ENCODE measurements at regions not wholly inside any gene's neighbourhood (a gene's known extent, or its start where the extent isn't known, plus 50 kb on each side); places are given as distances from the start of the nearest gene placed in this dataset.
A peak's percentile ranks its signal among the peaks of the same experiment; 100 is the strongest.

GRCh38 chrX:55159551-55159950 is 60.6 kb upstream of the PAGE5 start:
- TF ChIP-seq EZH2phosphoT487 (conservative IDR thresholded peaks at IDR 0.05; ENCODE audit: low read length) (no peak), CTCF (IDR thresholded peaks at IDR 0.05; ENCODE audit: insufficient read depth, low read length, poor library complexity, severe bottlenecking) (no peak)
- peak overlapping the region; percentile 75; the same call in 1 of the 2 replicates for H3K9ac ChIP-seq (ENCODE audit: low read length)
- H3K27me3 ChIP-seq (ENCODE audit: low read length) = no peaks in the 10 kb centered on the region
- H3K36me3 ChIP-seq (ENCODE audit: low read length) = no peaks in the 10 kb centered on the region
- no peaks in the 10 kb centered on the region for H3K79me2 ChIP-seq (ENCODE audit: insufficient read depth, low read length)
- H3F3A ChIP-seq (ENCODE audit: insufficient read depth) = peaks cover 7% of the 10 kb centered on the region; the same call in 1 of the 2 replicates
- H3K27ac ChIP-seq (ENCODE audit: low read depth, low read length) = 0 out of 2 replicates have a peak overlapping the region, but pooled peaks have one; percentile 89
- H4K20me1 ChIP-seq (ENCODE audit: low read depth, low read length) = no peaks in the 10 kb centered on the region
- H2AFZ ChIP-seq (ENCODE audit: low read depth, low read length, severe bottlenecking) = peak overlapping the region; percentile 68
- peak overlapping the region; percentile 93 for H3K4me2 ChIP-seq (ENCODE audit: low read depth, low read length, poor library complexity, severe bottlenecking)
- no peaks in the 10 kb centered on the region for H3K9me3 ChIP-seq (ENCODE audit: insufficient read depth, low read length)
- H3K4me3 ChIP-seq (ENCODE audit: insufficient read depth, low read length, poor library complexity, severe bottlenecking) = peak overlapping the region; percentile 80
- no peaks in the 10 kb centered on the region for H3K9me2 ChIP-seq (replicated peaks; ENCODE audit: insufficient read depth, low read length)

GRCh38 chrX:55160685-55161552 is 59.2 kb upstream of the PAGE5 start:
- Histone ChIP-seq H3K4me2 (ENCODE audit: low read depth, low read length, poor library complexity, severe bottlenecking) (peak overlapping the region; percentile 93), H3K36me3 (ENCODE audit: low read length) (no peaks in the 10 kb centered on the region), H3K27ac (ENCODE audit: low read depth, low read length) (peak overlapping the region; percentile 89), H3K4me3 (ENCODE audit: insufficient read depth, low read length, poor library complexity, severe bottlenecking) (peak overlapping the region; percentile 80), H3K79me2 (ENCODE audit: insufficient read depth, low read length) (no peaks in the 10 kb centered on the region), H4K20me1 (ENCODE audit: low read depth, low read length) (no peaks in the 10 kb centered on the region), H3K9me3 (ENCODE audit: insufficient read depth, low read length) (no peaks in the 10 kb centered on the region), H3F3A (ENCODE audit: insufficient read depth) (peaks cover 7% of the 10 kb centered on the region; the same call in 1 of the 2 replicates), H2AFZ (ENCODE audit: low read depth, low read length, severe bottlenecking) (peak overlapping the region; percentile 68), H3K27me3 (ENCODE audit: low read length) (no peaks in the 10 kb centered on the region), H3K9ac (ENCODE audit: low read length) (peak overlapping the region; percentile 75), H3K9me2 (replicated peaks; ENCODE audit: insufficient read depth, low read length) (no peaks in the 10 kb centered on the region)
- TF ChIP-seq CTCF (IDR thresholded peaks at IDR 0.05; ENCODE audit: insufficient read depth, low read length, poor library complexity, severe bottlenecking) = no peak
- TF ChIP-seq EZH2phosphoT487 (conservative IDR thresholded peaks at IDR 0.05; ENCODE audit: low read length) = no peak

- Histone ChIP-seq H3K27ac (ENCODE audit: low read depth, low read length) (peak overlapping the region; percentile 89), H2AFZ (ENCODE audit: low read depth, low read length, severe bottlenecking) (peak overlapping the region; percentile 68)
- TF ChIP-seq EZH2phosphoT487 (conservative IDR thresholded peaks at IDR 0.05; ENCODE audit: low read length) (no peak), CTCF (IDR thresholded peaks at IDR 0.05; ENCODE audit: insufficient read depth, low read length, poor library complexity, severe bottlenecking) (no peak)
These were observed 58.6 kb upstream of the PAGE5 start for GRCh38 chrX:55161581-55161980.

More at GRCh38 chrX:55161581-55161980, 58.6 kb upstream of the PAGE5 start:
- Histone ChIP-seq H3F3A (ENCODE audit: insufficient read depth) (peaks cover 7% of the 10 kb centered on the region; the same call in 1 of the 2 replicates), H3K9me2 (replicated peaks; ENCODE audit: insufficient read depth, low read length) (no peaks in the 10 kb centered on the region), H3K9ac (ENCODE audit: low read length) (peak overlapping the region; percentile 75), H3K36me3 (ENCODE audit: low read length) (no peaks in the 10 kb centered on the region), H3K27me3 (ENCODE audit: low read length) (no peaks in the 10 kb centered on the region), H3K4me3 (ENCODE audit: insufficient read depth, low read length, poor library complexity, severe bottlenecking) (peak overlapping the region; percentile 80), H4K20me1 (ENCODE audit: low read depth, low read length) (no peaks in the 10 kb centered on the region), H3K4me2 (ENCODE audit: low read depth, low read length, poor library complexity, severe bottlenecking) (peak overlapping the region; percentile 93), H3K79me2 (ENCODE audit: insufficient read depth, low read length) (no peaks in the 10 kb centered on the region), H3K9me3 (ENCODE audit: insufficient read depth, low read length) (no peaks in the 10 kb centered on the region)

Measured in SU-DHL-6 (cell line).